SH-SY5Y (cell line): ENCODE measurements at regions not wholly inside any gene's neighbourhood (a gene's known extent, or its start where the extent isn't known, plus 50 kb on each side); places are given as distances from the start of the nearest gene placed in this dataset.

Experiments
- GATA2 ChIP-seq: IDR thresholded peaks from 2 replicates; pipeline ENCODE4 v1.6.1; 2011; ENCODE audit warnings: mild to moderate bottlenecking, low read depth, low read length
- GATA3 ChIP-seq: IDR thresholded peaks from 2 replicates; pipeline ENCODE4 v1.6.1; 2011; ENCODE audit warnings: low read depth, mild to moderate bottlenecking, low read length, moderate library complexity

GRCh38 chr7:93707249-93707648 lies 132.7 kb upstream of the CALCR start:
- TF ChIP-seq GATA3, result no peak
- no peak for TF ChIP-seq GATA2
